GM12865 (cell line): ENCODE measurements at regions not wholly inside any gene's neighbourhood (a gene's known extent, or its start where the extent isn't known, plus 50 kb on each side); places are given as distances from the start of the nearest gene placed in this dataset.
A peak's percentile ranks its signal among the peaks of the same experiment; 100 is the strongest.

Source experiments
- DNase-seq: peaks from one replicate; pipeline ENCODE4 v3.0.0; 2010; ENCODE audit warnings: low read depth
- H3K4me3 ChIP-seq: 2 replicates; pipeline ENCODE4 v1.5.1; 2011; ENCODE audit warnings: mild to moderate bottlenecking, low read depth, low read length, control low read depth
- TF ChIP-seq, protein P1 (sequence below): IDR thresholded peaks from 2 replicates; pipeline ENCODE4 v1.5.1; 2011; ENCODE audit warnings: low read length, control low read depth, low read depth, inconsistent platforms; ENCODE audit not compliant: insufficient read depth; ENCODE audit errors: missing control alignments

DNA sequence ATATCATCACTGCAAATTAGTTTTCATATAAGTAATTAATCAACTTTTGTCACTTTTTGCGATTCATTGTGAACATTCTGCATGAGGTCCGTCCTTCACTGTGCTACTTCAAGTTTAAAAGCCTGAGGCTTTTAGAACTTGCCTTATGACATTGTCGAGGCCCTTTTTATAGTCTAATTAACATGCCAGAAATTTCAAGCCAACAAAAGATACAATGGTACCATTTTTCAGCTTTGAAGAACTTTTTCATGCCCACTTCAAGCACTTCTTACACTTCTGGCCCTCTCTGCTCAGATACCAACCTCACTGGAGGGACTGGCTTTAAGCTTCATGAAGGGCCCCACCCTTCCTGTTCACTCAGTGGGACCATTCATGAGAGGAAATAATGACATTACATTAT lies 323.1 kb downstream of the TPBG start:
- H3K4me3 ChIP-seq, result no peak overlapping the region
- TF ChIP-seq, protein P1, sequence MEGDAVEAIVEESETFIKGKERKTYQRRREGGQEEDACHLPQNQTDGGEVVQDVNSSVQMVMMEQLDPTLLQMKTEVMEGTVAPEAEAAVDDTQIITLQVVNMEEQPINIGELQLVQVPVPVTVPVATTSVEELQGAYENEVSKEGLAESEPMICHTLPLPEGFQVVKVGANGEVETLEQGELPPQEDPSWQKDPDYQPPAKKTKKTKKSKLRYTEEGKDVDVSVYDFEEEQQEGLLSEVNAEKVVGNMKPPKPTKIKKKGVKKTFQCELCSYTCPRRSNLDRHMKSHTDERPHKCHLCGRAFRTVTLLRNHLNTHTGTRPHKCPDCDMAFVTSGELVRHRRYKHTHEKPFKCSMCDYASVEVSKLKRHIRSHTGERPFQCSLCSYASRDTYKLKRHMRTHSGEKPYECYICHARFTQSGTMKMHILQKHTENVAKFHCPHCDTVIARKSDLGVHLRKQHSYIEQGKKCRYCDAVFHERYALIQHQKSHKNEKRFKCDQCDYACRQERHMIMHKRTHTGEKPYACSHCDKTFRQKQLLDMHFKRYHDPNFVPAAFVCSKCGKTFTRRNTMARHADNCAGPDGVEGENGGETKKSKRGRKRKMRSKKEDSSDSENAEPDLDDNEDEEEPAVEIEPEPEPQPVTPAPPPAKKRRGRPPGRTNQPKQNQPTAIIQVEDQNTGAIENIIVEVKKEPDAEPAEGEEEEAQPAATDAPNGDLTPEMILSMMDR, result no peak
- DNase-seq, result no peak

DNA sequence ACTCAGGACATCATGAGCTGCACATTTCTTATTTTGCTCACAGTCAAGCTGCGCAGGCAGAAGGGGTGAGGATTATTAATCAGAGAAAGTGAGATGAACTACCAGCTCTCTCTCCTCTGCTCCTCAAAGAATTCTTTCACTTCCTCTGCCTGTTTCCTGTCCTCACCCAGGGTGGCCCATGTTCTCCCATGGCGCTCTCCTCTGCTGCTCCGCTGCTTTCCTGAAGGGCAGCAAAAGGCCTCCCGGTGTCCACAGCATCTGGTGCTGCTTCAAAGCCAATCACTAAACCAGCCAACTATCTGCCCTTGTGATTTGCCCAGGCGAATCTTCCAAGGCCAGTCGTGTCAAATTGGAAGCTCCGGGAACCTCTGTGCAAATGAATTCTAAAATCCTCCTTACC lies 324.2 kb downstream of the TPBG start:
- no peak overlapping the region for H3K4me3 ChIP-seq
- TF ChIP-seq, protein P1, result no peak
- no peak for DNase-seq

DNA sequence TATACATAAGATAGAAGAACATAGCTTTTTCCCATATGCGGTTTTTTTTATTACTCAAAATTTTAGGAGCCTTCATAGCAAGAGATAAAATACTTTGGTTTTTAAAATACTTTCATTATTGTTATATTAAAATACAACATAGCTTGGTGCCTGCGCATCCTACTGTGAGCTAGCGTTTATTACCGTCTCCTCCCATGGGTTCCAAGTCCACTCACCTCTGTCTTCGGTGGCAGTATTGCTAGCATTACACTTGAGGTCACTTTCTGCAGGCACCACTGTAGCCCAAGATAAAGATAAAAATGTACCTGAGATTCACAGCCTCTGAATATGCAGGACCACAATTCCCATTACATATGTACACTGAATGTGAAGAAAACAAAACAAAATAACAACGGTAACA lies 326.7 kb downstream of the TPBG start:
- DNase-seq, result no peak
- H3K4me3 ChIP-seq, result no peak overlapping the region
- TF ChIP-seq, protein P1, result no peak

DNA sequence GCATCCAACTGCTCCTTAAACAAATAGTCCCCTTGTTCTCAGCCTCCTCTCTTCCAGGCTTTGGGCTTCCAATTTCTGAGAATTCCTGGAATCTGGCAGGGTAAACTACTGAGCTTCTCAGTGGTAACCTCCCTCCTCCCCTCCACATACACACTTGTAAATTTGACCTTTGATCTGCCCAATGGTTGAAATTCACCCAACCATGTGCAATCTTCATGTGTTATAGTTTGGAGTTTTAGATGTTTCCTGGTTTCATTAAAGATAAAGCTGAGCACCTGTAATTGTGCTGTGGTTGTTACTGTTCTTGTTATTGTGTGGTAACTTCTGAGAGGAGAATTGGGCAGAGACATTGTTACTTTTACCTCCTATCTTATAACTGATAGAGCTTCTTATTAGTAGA lies 328.4 kb downstream of the TPBG start:
- no peak overlapping the region for H3K4me3 ChIP-seq
- no peak for DNase-seq
- TF ChIP-seq, protein P1, result no peak

DNA sequence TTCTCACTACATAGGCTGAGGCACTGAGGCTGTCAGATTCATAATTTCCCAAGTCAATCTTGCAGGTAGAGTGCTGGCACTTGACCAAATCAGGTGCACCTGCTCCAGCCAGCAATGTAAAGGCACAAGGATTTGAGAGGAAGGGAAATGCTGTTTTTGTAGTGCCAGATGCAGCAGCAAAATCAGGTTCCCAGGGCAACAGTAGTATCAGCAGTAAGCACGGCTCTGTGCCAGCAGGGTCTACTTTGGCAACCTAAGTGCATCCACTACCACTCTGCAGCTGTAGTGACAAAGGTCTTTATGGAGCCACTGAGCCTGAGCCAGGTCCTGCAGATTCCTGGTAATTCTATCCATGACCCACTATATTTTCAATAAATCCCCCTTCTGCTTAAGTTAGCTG lies 329.5 kb downstream of the TPBG start:
- no peak overlapping the region for H3K4me3 ChIP-seq
- no peak for DNase-seq
- TF ChIP-seq, protein P1, result no peak

DNA sequence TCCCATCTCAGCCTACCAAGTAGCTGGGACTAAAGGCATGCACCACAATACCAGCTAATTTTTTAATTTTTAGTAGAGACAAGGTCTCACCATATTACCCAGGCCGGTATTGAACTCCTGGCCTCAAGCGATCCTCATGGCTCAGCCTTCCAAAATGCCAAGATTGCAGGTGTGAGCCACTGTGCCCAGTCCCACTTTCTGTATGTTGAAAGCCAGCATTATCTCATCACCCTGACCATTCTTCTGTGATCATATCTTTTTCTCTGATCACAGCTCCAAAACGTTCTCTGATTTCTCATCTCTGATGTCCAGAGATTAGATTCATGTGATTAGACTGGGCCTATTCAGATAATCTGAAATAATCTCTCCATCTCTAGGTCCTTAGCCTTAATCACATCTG lies 337.7 kb downstream of the TPBG start:
- TF ChIP-seq, protein P1, result no peak
- no peak overlapping the region for H3K4me3 ChIP-seq
- no peak for DNase-seq

DNA sequence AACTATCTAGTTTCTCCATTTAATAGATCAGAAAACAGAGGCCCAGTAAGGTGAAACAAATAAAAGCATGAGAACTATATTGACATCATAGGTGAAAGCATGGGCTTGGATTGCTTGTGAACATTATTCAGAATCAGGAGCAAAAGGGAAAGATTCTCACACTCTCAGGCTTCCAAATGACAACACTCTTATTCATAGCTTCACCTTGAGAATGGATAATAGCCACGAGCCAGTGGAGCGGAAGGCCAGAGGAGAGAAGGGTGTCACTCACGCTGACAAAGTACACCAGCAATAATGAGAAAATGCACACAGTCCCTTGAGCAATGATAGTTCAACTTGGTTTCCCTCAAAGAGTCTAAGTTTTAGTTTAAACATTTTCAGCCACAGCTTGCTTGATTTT lies 339.0 kb downstream of the TPBG start:
- H3K4me3 ChIP-seq, result no peak overlapping the region
- TF ChIP-seq, protein P1, result no peak
- peak; percentile 11 for DNase-seq
